AG09309 (cell line): ENCODE measurements at regions not wholly inside any gene's neighbourhood (a gene's known extent, or its start where the extent isn't known, plus 50 kb on each side); places are given as distances from the start of the nearest gene placed in this dataset.

ENCODE experiments used
- DNase-seq: peaks from one replicate; pipeline ENCODE4 v3.0.0-alpha.2; 2010; ENCODE audit warnings: low read depth
- H3K4me3 ChIP-seq: 2 replicates; pipeline ENCODE4 v1.5.1; 2011; ENCODE audit warnings: mild to moderate bottlenecking, low read depth, low read length, moderate library complexity; ENCODE audit not compliant: control insufficient read depth
- CTCF ChIP-seq: IDR thresholded peaks from 2 replicates; pipeline ENCODE4 v1.5.1; 2011; ENCODE audit warnings: mild to moderate bottlenecking, low read depth, low read length, inconsistent platforms; ENCODE audit not compliant: insufficient read depth, control insufficient read depth; ENCODE audit errors: missing control alignments

- no peak for TF ChIP-seq CTCF
- no peak overlapping the region for H3K4me3 ChIP-seq
- DNase-seq = no peak
These were observed 358.1 kb downstream of the NSUN3 start for GRCh38 chr3:94420931-94421330.

DNA sequence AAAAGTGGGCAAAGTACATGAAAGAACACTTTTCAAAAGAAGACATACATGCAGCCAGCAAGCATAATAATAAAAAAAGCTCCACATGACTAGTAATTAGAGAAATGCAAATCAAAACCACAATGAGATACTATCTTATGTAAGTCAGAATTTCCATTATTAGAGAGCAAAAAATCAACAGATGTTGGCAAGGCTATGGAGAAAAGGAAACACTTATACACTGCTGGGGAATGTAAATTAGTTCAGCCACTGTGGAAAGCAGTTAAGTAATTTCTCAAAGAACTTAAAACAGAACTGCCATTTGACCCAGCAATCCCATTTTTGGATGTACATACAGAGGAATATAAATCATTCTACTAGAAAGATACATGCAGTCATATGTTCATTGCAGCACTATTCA is 360.7 kb downstream of the NSUN3 start:
- DNase-seq = no peak
- TF ChIP-seq CTCF = no peak
- H3K4me3 ChIP-seq = no peak overlapping the region

GRCh38 chr3:94429517-94429916 is 366.7 kb downstream of the NSUN3 start:
- no peak for TF ChIP-seq CTCF
- no peak overlapping the region for H3K4me3 ChIP-seq
- no peak for DNase-seq

DNA sequence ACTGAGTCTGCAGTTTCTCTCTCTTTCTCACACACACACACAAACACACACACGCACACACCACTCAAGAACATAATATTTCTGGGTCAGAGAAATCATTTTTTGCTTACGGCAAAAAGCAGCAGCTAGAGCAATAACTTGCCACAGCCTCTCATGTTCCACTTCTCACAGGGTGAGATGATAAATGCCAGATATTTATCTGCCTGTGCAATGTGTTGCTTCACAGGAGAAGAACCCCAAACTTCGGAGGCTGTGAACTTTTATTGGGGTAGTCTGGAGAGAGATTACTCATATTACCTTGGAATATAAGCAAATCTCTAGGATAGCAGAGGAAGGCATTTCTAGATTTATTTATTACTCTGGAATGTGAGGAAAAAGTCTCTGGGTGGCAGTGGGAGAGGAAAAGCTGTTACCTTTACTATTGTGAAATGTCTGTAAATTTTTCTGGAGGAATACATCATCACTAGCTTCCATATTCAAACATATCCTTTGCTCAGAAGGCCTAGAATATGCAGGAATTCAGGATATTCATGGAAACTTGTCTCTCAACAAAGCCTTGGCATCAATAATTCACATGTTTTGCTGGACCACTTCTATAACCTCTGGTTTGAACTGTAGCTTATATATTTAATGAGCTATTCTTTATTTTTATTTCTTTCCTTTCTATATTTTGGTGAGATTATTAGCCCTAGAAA is 369.2 kb downstream of the NSUN3 start:
- H3K4me3 ChIP-seq = no peak overlapping the region
- TF ChIP-seq CTCF = no peak
- no peak for DNase-seq

GRCh38 chr3:94433811-94434210 is 370.9 kb downstream of the NSUN3 start:
- no peak overlapping the region for H3K4me3 ChIP-seq
- TF ChIP-seq CTCF = no peak
- no peak for DNase-seq

- no peak for DNase-seq
- no peak overlapping the region for H3K4me3 ChIP-seq
- no peak for TF ChIP-seq CTCF
These were observed 378.1 kb downstream of the NSUN3 start for GRCh38 chr3:94440767-94441493.
